Natural killer cell (primary cell): ENCODE measurements at regions not wholly inside any gene's neighbourhood (a gene's known extent, or its start where the extent isn't known, plus 50 kb on each side); places are given as distances from the start of the nearest gene placed in this dataset.

Experiments
- ATAC-seq, 3 donors: fragments of 150-1000 bp in 2 of 3; fragments of 200-7000 bp in 1 of 3; cut with Tn5 transposase; 1 replicate in 1 of 3; 2 replicates in 2 of 3; pipeline ENCODE4 v1.10.0; 2021; ENCODE audit warnings: mild to moderate bottlenecking in 2 of 3, moderate library complexity in 2 of 3
- DNase-seq, 2 donors: peaks; one replicate each; pipeline versions ENCODE4 v3.0.0 to v3.0.0-alpha.2; 2013 to 2021; ENCODE audit warnings: mixed read lengths in 1 of 2
- H3K27ac ChIP-seq: one replicate; pipeline ENCODE4 v1.5.1; 2013; ENCODE audit warnings: mild to moderate bottlenecking, low read length
- H3K27me3 ChIP-seq: one replicate; pipeline ENCODE4 v1.6.1; 2013; ENCODE audit warnings: low read length; ENCODE audit not compliant: control insufficient read depth, insufficient read depth
- H3K36me3 ChIP-seq: one replicate; pipeline ENCODE4 v1.6.1; 2013; ENCODE audit warnings: low read length; ENCODE audit not compliant: control insufficient read depth, insufficient read depth
- H3K4me1 ChIP-seq: one replicate; pipeline ENCODE4 v1.6.1; 2013; ENCODE audit warnings: low read length; ENCODE audit not compliant: control insufficient read depth, insufficient read depth
- H3K4me3 ChIP-seq: one replicate; pipeline ENCODE4 v1.5.1; 2013; ENCODE audit warnings: low read length
- H3K9me3 ChIP-seq: one replicate; pipeline ENCODE4 v1.6.1; 2013; ENCODE audit warnings: low read length; ENCODE audit not compliant: control insufficient read depth, insufficient read depth
- H3K27ac Mint-ChIP-seq, 2 donors: one replicate each; pipeline ENCODE4 v1.8.0; 2022; ENCODE audit warnings: mild to moderate bottlenecking in 2 of 2, mixed read lengths in 2 of 2, moderate library complexity in 1 of 2
- H3K27me3 Mint-ChIP-seq, 2 donors: one replicate each; pipeline ENCODE4 v1.8.0; 2022; ENCODE audit warnings: low read depth in 2 of 2, mixed read lengths in 2 of 2
- H3K36me3 Mint-ChIP-seq: one replicate; pipeline ENCODE4 v1.8.0; 2022; ENCODE audit warnings: mixed read lengths
- H3K4me1 Mint-ChIP-seq, 2 donors: one replicate each; pipeline ENCODE4 v1.8.0; 2022; ENCODE audit warnings: mixed read lengths in 2 of 2
- H3K4me3 Mint-ChIP-seq: one replicate; pipeline ENCODE4 v1.8.0; 2022; ENCODE audit warnings: mild to moderate bottlenecking, moderate library complexity, mixed read lengths
- H3K9me3 Mint-ChIP-seq, 2 donors: one replicate each; pipeline ENCODE4 v1.8.0; 2022; ENCODE audit warnings: mixed read lengths in 2 of 2
- CTCF ChIP-seq: fragments of 200-600 bp; IDR thresholded peaks from one replicate; pipeline ENCODE4 v1.8.0; 2022; ENCODE audit warnings: antibody characterized with exemption
- WGBS: methylation state at CpG from one replicate; pipeline ENCODE4 v1.1.7; 2013; ENCODE audit warnings: missing lambda C conversion rate; ENCODE audit not compliant: insufficient coverage; 5-methylcytosine and 5-hydroxymethylcytosine counted together
- intact Hi-C: fragments of 100-400 bp; cut with micrococcal nuclease; formaldehyde crosslinking; loops from one replicate; pipeline ENCODE4 v1.14.2; 2022

GRCh38 chr3:193944518-193944884, 191.4 kb upstream of the HES1 start:
- Histone ChIP-seq H3K9me3 (no peaks in the 10 kb centered on the region), H3K27me3 (no peaks in the 10 kb centered on the region), H3K36me3 (no peaks in the 10 kb centered on the region), H3K4me3 (no peak overlapping the region), H3K4me1 (no peaks in the 10 kb centered on the region), H3K27ac (no peak overlapping the region)
- no peak for ATAC-seq
- no peak for DNase-seq
- Mint-ChIP-seq H3K9me3 (no peaks in the 10 kb centered on the region), H3K4me1 (peaks cover 0 to 4% of the 10 kb centered on the region in 2 donors), H3K36me3 (no peaks in the 10 kb centered on the region), H3K27me3 (peaks cover 9 to 35% of the 10 kb centered on the region in 2 donors), H3K27ac (no peak overlapping the region), H3K4me3 (no peak overlapping the region)
- intact Hi-C loops, result no loop called here
- 88% methylated on average over 7 of the region's 7 CpGs for WGBS
- no peak for TF ChIP-seq CTCF

GRCh38 chr3:193945143-193945542, 190.8 kb upstream of the HES1 start:
- H3K27ac ChIP-seq, result no peak overlapping the region
- H3K9me3 ChIP-seq, result no peaks in the 10 kb centered on the region
- H3K9me3 Mint-ChIP-seq, result no peaks in the 10 kb centered on the region
- H3K4me3 Mint-ChIP-seq, result no peak overlapping the region
- no peaks in the 10 kb centered on the region for H3K27me3 ChIP-seq
- DNase-seq (no peak), ATAC-seq (no peak)
- peaks cover 0 to 4% of the 10 kb centered on the region in 2 donors for H3K4me1 Mint-ChIP-seq
- H3K27me3 Mint-ChIP-seq, result peaks cover 7 to 35% of the 10 kb centered on the region in 2 donors
- no peak overlapping the region for H3K4me3 ChIP-seq
- H3K36me3 Mint-ChIP-seq, result no peaks in the 10 kb centered on the region
- H3K4me1 ChIP-seq, result no peaks in the 10 kb centered on the region
- TF ChIP-seq CTCF, result no peak
- H3K36me3 ChIP-seq, result no peaks in the 10 kb centered on the region
- intact Hi-C loops, result no loop called here
- H3K27ac Mint-ChIP-seq, result no peak overlapping the region
- WGBS, result 89% methylated on average over 5 of the region's 5 CpGs

GRCh38 chr3:193946945-193947344, 189.0 kb upstream of the HES1 start:
- Mint-ChIP-seq H3K4me1 (peaks cover 0 to 4% of the 10 kb centered on the region in 2 donors), H3K4me3 (no peak overlapping the region), H3K27me3 (peaks cover 9 to 35% of the 10 kb centered on the region in 2 donors), H3K9me3 (no peaks in the 10 kb centered on the region), H3K36me3 (no peaks in the 10 kb centered on the region), H3K27ac (no peak overlapping the region)
- ATAC-seq (no peak), DNase-seq (no peak)
- Histone ChIP-seq H3K4me3 (no peak overlapping the region), H3K27me3 (no peaks in the 10 kb centered on the region), H3K36me3 (no peaks in the 10 kb centered on the region), H3K9me3 (no peaks in the 10 kb centered on the region), H3K4me1 (no peaks in the 10 kb centered on the region), H3K27ac (no peak overlapping the region)
- WGBS, result 64% methylated on average over 5 of the region's 5 CpGs
- no peak for TF ChIP-seq CTCF
- intact Hi-C loops, result no loop called here

GRCh38 chr3:193947596-193947995, 188.4 kb upstream of the HES1 start:
- H3K4me1 ChIP-seq, result no peaks in the 10 kb centered on the region
- Mint-ChIP-seq H3K4me1 (peaks cover 0 to 4% of the 10 kb centered on the region in 2 donors), H3K4me3 (no peak overlapping the region), H3K9me3 (no peaks in the 10 kb centered on the region), H3K36me3 (no peaks in the 10 kb centered on the region), H3K27me3 (peaks cover 9 to 35% of the 10 kb centered on the region in 2 donors), H3K27ac (no peak overlapping the region)
- H3K36me3 ChIP-seq, result no peaks in the 10 kb centered on the region
- no peak for TF ChIP-seq CTCF
- no peak for DNase-seq
- H3K9me3 ChIP-seq, result no peaks in the 10 kb centered on the region
- no peaks in the 10 kb centered on the region for H3K27me3 ChIP-seq
- intact Hi-C loops, result no loop called here
- no peak for ATAC-seq
- no peak overlapping the region for H3K4me3 ChIP-seq
- WGBS, result 86% methylated on average over 6 of the region's 6 CpGs
- no peak overlapping the region for H3K27ac ChIP-seq
